Stimulated activated naive CD4-positive, alpha-beta T cell (primary cell): ENCODE measurements at regions not wholly inside any gene's neighbourhood (a gene's known extent, or its start where the extent isn't known, plus 50 kb on each side); places are given as distances from the start of the nearest gene placed in this dataset.
"Not testable (repeated sequence)": the region's sequence is repeated elsewhere in the genome, so short reads cannot be mapped to it uniquely, and the experiment has no call there.

ENCODE experiments used
- DNase-seq, 6 experiments: peaks; one replicate each; lab custom pipeline; 2025; lab: John Stamatoyannopoulos, UW

GRCh38 chr6:27190126-27190525 is 57.4 kb upstream of the PRSS16 start:
- DNase-seq, result no peak

GRCh38 chr6:27194453-27194852 is 53.0 kb upstream of the PRSS16 start:
- DNase-seq, result not testable (repeated sequence)

- DNase-seq, result not testable (repeated sequence)
Measured at GRCh38 chr6:27195547-27195946, 52.0 kb upstream of the PRSS16 start.
